ENCODE measurements at regions not wholly inside any gene's neighbourhood (a gene's known extent, or its start where the extent isn't known, plus 50 kb on each side); places are given as distances from the start of the nearest gene placed in this dataset.

GRCh38 chr20:53849471-53850059 is 220.8 kb downstream of the BCAS1 start:
- DNase-seq: no peak
- Histone ChIP-seq H3K4me1 (ENCODE audit: insufficient read depth) (no peaks in the 10 kb centered on the region; the same call in 1 of the 2 replicates), H3K9ac (no peak overlapping the region), H3K79me2 (ENCODE audit: insufficient read depth) (no peaks in the 10 kb centered on the region), H3K27ac (no peak overlapping the region), H3K27me3 (replicated peaks; ENCODE audit: insufficient read depth) (no peaks in the 10 kb centered on the region), H3K9me2 (ENCODE audit: insufficient read depth) (no peaks in the 10 kb centered on the region), H3K36me3 (ENCODE audit: low read depth) (no peaks in the 10 kb centered on the region), H3K9me3 (ENCODE audit: low read depth) (no peaks in the 10 kb centered on the region), H2AFZ (no peak overlapping the region), H3K4me3 (no peak overlapping the region), H4K20me1 (ENCODE audit: insufficient read depth) (no peaks in the 10 kb centered on the region), H3F3A (ENCODE audit: insufficient read depth) (no peaks in the 10 kb centered on the region), H3K4me2 (ENCODE audit: unreplicated experiment) (no peak overlapping the region)
- in situ Hi-C loops (cut with MboI): no loop called here
- WGBS, 2 experiments (ENCODE audit: low coverage in 1 of 2, low lambda C conversion rate in 2 of 2, missing lambda C conversion rate in 2 of 2): 86 to 88% methylated on average over 12 of the region's 12 CpGs
- TF ChIP-seq EZH2phosphoT487 (IDR thresholded peaks at IDR 0.05; ENCODE audit: insufficient read depth, low read depth) (no peak), EZH2 (IDR thresholded peaks at IDR 0.05; ENCODE audit: insufficient read depth, poor library complexity, severe bottlenecking) (no peak)

GRCh38 chr20:53848304-53848703 is 222.1 kb downstream of the BCAS1 start:
- no peaks in the 10 kb centered on the region for H4K20me1 ChIP-seq (ENCODE audit: insufficient read depth)
- H2AFZ ChIP-seq: no peak overlapping the region
- H3K36me3 ChIP-seq (ENCODE audit: low read depth): no peaks in the 10 kb centered on the region
- no peak overlapping the region for H3K4me2 ChIP-seq (ENCODE audit: unreplicated experiment)
- in situ Hi-C loops (cut with MboI): no loop called here
- DNase-seq: no peak
- no peaks in the 10 kb centered on the region for H3K27me3 ChIP-seq (replicated peaks; ENCODE audit: insufficient read depth)
- 92 to 93% methylated on average over 4 of the region's 4 CpGs for WGBS, 2 experiments (ENCODE audit: low coverage in 1 of 2, low lambda C conversion rate in 2 of 2, missing lambda C conversion rate in 2 of 2)
- H3K27ac ChIP-seq: no peak overlapping the region
- H3K9ac ChIP-seq: no peak overlapping the region
- H3K4me3 ChIP-seq: no peak overlapping the region
- no peak for TF ChIP-seq EZH2 (IDR thresholded peaks at IDR 0.05; ENCODE audit: insufficient read depth, poor library complexity, severe bottlenecking)
- TF ChIP-seq EZH2phosphoT487 (IDR thresholded peaks at IDR 0.05; ENCODE audit: insufficient read depth, low read depth): no peak
- no peaks in the 10 kb centered on the region for H3K9me2 ChIP-seq (ENCODE audit: insufficient read depth)
- H3K4me1 ChIP-seq (ENCODE audit: insufficient read depth): no peaks in the 10 kb centered on the region; the same call in 1 of the 2 replicates
- no peaks in the 10 kb centered on the region for H3K9me3 ChIP-seq (ENCODE audit: low read depth)
- H3F3A ChIP-seq (ENCODE audit: insufficient read depth): no peaks in the 10 kb centered on the region
- no peaks in the 10 kb centered on the region for H3K79me2 ChIP-seq (ENCODE audit: insufficient read depth)

- Histone ChIP-seq H3K4me1 (ENCODE audit: insufficient read depth) (no peaks in the 10 kb centered on the region; the same call in 1 of the 2 replicates), H3K9ac (no peak overlapping the region), H3F3A (ENCODE audit: insufficient read depth) (no peaks in the 10 kb centered on the region), H3K4me3 (no peak overlapping the region), H3K9me2 (ENCODE audit: insufficient read depth) (no peaks in the 10 kb centered on the region), H3K27me3 (replicated peaks; ENCODE audit: insufficient read depth) (no peaks in the 10 kb centered on the region), H3K4me2 (ENCODE audit: unreplicated experiment) (no peak overlapping the region), H3K27ac (no peak overlapping the region), H3K79me2 (ENCODE audit: insufficient read depth) (no peaks in the 10 kb centered on the region), H2AFZ (no peak overlapping the region), H4K20me1 (ENCODE audit: insufficient read depth) (no peaks in the 10 kb centered on the region), H3K36me3 (ENCODE audit: low read depth) (no peaks in the 10 kb centered on the region), H3K9me3 (ENCODE audit: low read depth) (no peaks in the 10 kb centered on the region)
- 94 to 100% methylated on average over 2 of the region's 2 CpGs for WGBS, 2 experiments (ENCODE audit: low coverage in 1 of 2, low lambda C conversion rate in 2 of 2, missing lambda C conversion rate in 2 of 2)
- DNase-seq: no peak
- in situ Hi-C loops (cut with MboI): no loop called here
- TF ChIP-seq EZH2 (IDR thresholded peaks at IDR 0.05; ENCODE audit: insufficient read depth, poor library complexity, severe bottlenecking) (no peak), EZH2phosphoT487 (IDR thresholded peaks at IDR 0.05; ENCODE audit: insufficient read depth, low read depth) (no peak)
These were observed 222.6 kb downstream of the BCAS1 start for GRCh38 chr20:53847837-53848170.

GRCh38 chr20:53847139-53847836 is 223.1 kb downstream of the BCAS1 start:
- Histone ChIP-seq H2AFZ (no peak overlapping the region), H4K20me1 (ENCODE audit: insufficient read depth) (no peaks in the 10 kb centered on the region), H3K79me2 (ENCODE audit: insufficient read depth) (no peaks in the 10 kb centered on the region), H3K4me3 (no peak overlapping the region), H3K9me2 (ENCODE audit: insufficient read depth) (no peaks in the 10 kb centered on the region), H3K27ac (no peak overlapping the region), H3K4me2 (ENCODE audit: unreplicated experiment) (no peak overlapping the region), H3K9me3 (ENCODE audit: low read depth) (no peaks in the 10 kb centered on the region), H3K9ac (no peak overlapping the region), H3K36me3 (ENCODE audit: low read depth) (no peaks in the 10 kb centered on the region), H3K27me3 (replicated peaks; ENCODE audit: insufficient read depth) (no peaks in the 10 kb centered on the region), H3F3A (ENCODE audit: insufficient read depth) (no peaks in the 10 kb centered on the region), H3K4me1 (ENCODE audit: insufficient read depth) (no peaks in the 10 kb centered on the region; the same call in 1 of the 2 replicates)
- in situ Hi-C loops (cut with MboI): no loop called here
- no peak for TF ChIP-seq EZH2 (IDR thresholded peaks at IDR 0.05; ENCODE audit: insufficient read depth, poor library complexity, severe bottlenecking)
- TF ChIP-seq EZH2phosphoT487 (IDR thresholded peaks at IDR 0.05; ENCODE audit: insufficient read depth, low read depth): no peak
- 92 to 97% methylated on average over 8 of the region's 8 CpGs for WGBS, 2 experiments (ENCODE audit: low coverage in 1 of 2, low lambda C conversion rate in 2 of 2, missing lambda C conversion rate in 2 of 2)
- no peak for DNase-seq
